ENCODE measurements at regions not wholly inside any gene's neighbourhood (a gene's known extent, or its start where the extent isn't known, plus 50 kb on each side); places are given as distances from the start of the nearest gene placed in this dataset.

GRCh38 chr6:44559486-44560270 is 172.2 kb downstream of the CDC5L start:
- DNase-seq (ENCODE audit: low read depth, low spot score) = peak; percentile 22

GRCh38 chr6:44560458-44561059 is 173.1 kb downstream of the CDC5L start:
- DNase-seq (ENCODE audit: low read depth, low spot score) = no peak

DNA sequence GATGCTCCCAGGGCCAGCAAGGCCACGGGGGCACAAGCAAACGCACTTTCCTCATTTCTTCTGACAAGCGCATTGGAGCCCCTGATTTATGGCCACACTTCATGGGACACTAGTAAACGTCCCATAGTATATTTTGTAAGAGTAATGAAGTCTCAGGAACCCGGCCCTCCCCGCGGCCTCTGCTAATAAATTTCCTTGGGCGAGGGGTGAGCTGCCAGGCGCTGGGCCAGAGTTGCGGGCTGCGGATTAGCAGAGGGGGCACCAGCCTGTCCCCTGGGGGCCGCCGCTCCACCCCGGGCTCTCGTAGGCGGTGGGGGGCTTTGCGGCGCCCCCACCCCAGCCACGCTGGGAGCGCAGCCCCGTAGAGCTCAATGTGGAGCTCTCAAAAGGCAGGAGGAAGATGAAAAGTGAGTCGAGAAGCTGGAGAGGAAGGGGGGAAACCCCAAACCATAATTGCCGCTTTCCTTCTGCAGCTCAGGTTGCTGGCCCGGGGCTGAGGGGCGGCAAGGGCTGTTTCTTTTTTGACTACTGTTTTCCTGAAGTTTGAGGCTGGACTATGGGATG is 173.6 kb downstream of the CDC5L start:
- peak; percentile 50 for DNase-seq (ENCODE audit: low read depth, low spot score)

DNA sequence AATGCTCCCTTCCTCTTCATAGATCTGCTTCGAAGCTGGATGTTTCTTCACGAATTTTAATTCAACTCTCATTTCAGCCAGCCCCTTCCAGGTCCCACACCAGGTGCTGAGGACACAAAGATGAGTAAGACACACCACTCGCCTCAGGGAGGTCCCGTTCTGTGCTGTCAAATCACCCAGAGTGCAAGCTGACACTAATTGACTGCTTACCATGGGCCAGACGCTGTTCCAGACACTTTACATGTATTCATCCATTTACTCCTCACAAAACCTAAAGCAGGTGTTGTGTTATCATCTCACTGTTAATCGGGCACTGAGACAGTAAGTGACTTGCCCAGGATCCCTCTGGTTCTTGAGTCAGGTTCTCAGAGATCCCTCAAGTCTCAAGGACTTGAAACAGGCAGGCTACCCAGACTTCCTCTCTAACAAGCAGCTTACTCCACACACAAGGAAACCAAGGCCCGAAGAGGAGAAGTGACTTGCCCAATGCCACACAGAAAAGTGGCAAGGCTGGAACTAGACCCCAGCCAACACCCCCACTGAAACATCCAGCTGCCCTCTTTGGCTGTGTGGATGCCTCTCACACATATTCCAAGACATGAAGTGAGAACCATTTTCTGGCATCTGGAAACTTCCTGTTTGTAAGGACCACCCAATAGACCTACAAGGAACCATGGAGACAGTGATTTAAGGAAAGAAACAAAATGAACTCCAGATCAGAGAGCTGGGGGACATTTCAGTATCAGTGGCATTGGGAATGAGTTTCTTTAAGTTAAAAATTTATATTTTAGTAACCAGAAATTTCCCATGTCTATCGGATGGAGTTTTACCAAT is 174.5 kb downstream of the CDC5L start:
- peak; percentile 39 for DNase-seq (ENCODE audit: low read depth, low spot score)

GRCh38 chr6:44563397-44563796 is 175.9 kb downstream of the CDC5L start:
- no peak for DNase-seq (ENCODE audit: low read depth, low spot score)

DNA sequence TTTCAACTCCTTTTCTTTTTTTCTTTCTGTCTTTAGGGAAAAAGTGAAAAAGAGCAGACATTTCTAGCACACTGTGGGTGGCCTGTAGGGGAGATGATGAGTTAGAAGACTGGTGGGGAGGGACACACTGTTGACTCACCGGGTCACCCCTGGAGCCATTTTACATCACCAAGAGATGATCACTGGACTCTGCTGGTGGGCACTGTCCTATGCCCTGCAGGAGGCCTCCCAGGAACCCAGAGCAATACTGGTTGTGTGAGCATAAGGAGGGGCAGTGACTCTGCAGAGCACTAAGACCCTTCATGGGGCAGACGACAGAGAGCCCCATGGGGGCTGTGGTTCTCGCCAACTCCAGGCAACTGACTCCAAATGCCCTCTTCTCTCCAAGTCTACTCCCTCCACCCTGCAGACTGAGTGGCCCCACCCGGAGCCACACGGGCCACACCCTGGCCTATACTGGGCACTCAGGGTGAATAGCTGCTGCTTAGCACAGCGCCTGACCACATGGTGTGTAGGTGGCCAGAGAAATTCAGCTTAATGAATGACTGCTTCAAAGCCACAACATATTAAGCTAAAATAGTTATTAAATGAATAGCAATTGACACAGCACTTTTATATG is 177.5 kb downstream of the CDC5L start:
- no peak for DNase-seq (ENCODE audit: low read depth, low spot score)

DNA sequence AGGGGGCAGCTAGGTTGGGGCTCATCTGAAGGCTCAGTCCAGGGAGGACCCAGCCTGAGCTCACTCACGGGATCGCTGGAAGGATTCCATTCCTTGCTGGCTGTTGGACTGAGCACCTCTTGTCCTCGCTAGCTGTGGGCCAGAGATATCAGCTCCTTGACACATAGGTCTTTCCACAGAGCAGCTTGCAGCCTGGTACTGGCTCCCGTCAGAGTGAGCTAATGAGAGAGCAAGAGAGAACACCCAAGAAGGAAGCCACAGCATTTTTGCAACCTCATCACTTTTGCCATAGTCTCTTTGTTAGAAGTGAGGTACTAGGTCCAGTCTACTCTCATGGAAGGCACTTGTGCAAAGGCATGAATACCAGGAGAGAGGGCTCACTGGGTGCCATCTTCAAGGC is 179.9 kb downstream of the CDC5L start:
- DNase-seq (ENCODE audit: low read depth, low spot score) = no peak

DNA sequence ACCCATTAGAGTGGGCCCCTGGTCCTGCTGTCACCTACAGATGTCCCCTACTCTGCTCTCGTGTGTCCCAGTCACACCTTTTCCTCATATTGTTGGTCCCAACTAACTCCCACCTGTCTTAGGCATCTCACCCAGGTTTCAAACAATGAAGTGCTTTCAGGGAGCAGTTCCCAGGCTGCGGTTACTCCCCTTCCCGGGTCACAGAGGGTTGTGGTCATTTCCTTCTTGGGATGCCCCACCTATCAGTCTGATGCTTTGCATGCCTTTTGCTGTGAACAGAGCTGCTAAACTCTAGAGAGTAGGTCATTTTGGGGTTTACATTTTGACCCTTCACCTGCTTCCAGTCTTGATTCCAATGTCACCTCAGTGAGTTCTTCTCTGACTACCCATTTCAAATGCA is 181.6 kb downstream of the CDC5L start:
- DNase-seq (ENCODE audit: low read depth, low spot score) = no peak

GRCh38 chr6:44569931-44570385 is 182.5 kb downstream of the CDC5L start:
- peak; percentile 29 for DNase-seq (ENCODE audit: low read depth, low spot score)

DNA sequence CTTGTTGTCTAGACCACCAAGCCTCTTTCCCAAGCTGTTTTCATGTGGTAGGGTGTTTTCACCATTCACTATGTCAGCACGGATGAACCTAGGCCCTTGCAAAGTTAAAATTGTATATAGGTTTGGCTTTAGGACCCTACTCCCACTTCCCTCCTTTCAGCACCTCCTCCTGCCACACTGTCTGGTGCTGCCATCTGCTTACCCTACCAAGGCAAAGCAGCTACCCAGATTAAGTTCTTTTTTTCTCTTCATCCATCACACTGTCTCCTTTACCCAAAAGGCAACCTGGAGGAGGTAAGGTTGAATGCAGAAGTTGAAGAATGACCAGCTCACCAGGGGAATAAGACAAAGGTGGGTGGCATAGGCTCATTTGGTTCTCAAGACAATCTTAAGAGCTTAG is 184.0 kb downstream of the CDC5L start:
- no peak for DNase-seq (ENCODE audit: low read depth, low spot score)

- no peak for DNase-seq (ENCODE audit: low read depth, low spot score)
Observed at GRCh38 chr6:44572346-44572745, 184.8 kb downstream of the CDC5L start.

- no peak for DNase-seq (ENCODE audit: low read depth, low spot score)
Observed at GRCh38 chr6:44575644-44576043, 188.1 kb downstream of the CDC5L start.

DNA sequence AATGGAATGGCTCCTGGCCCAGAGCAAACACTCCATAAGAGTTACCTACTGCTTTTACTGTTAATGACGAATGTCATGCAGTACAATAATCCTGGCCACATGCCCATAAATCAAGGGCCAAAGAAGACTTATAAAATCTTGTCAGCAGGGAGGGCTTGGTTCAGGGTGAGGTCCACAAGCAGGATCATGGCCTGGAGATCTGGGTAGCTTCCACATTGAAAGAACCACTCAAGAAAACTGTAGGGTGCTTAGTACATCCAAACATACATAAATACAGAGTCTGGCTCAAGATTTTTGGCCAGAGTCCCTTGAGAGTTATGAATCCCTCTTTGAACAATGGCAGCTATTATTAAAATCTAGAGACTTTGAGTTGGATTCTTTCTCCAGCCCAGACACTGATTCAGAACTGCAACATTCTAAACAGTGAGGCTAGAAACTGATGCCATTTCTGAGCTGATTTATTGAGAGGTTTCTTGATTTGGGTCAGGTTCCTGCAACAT is 188.7 kb downstream of the CDC5L start:
- DNase-seq (ENCODE audit: low read depth, low spot score) = no peak

DNA sequence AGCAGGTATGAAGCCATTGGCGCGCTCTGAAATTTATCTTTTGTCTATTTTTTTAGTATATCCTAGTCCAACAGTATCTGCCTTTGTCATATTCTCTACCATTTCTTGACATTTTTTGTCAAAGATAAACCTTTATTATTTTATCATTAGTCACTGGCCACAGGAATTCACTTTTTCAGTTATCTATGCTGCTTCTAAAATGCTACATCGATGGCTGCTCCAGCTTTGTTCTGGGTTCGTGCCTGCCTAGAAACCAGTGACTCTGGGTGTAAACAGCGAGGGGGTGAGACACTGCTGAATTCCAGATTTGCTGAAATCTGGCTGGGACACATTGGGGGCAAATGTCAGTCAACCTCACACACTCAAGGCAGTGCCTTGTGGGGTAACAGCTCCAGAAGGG is 193.4 kb downstream of the CDC5L start:
- DNase-seq (ENCODE audit: low read depth, low spot score) = no peak

DNA sequence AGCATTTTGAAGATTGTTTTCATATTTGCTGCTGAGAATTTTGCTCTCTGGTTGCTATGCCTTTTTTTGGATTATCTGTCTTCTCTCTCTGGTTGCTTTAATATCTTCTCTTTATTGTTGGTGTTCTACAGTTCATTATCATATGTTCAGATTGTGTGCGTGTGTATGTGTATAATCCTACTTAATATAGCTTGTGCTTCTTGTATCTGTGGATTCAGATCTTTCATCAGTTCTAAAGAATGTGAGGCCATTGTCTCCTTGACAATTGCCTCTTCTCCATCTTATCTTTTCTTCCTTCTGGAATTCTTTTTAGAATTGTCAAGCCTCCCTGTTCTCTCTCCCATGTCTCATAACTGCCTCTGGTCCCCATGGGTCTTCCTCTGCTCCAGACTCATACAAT is 195.4 kb downstream of the CDC5L start:
- no peak for DNase-seq (ENCODE audit: low read depth, low spot score)

DNA sequence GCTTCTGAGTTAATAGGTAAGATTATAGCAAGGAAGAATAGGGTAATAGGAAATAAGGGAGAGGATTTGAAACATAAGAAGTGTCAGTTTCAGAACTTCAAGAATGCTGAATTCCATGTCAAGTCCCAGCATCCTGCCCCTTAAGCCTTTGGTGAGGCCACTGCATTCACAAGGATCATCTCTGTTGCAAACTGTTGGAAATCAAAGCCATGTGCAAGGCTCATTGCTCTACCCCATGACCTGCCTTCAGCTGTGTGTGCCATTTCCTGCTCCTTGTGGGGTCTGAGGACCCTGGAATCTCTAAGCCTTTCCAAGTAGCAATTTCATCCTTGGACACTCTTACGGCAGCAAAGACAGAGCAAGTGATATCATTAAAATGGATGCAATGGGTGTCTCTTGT is 203.0 kb downstream of the CDC5L start:
- DNase-seq (ENCODE audit: low read depth, low spot score) = no peak

DNA sequence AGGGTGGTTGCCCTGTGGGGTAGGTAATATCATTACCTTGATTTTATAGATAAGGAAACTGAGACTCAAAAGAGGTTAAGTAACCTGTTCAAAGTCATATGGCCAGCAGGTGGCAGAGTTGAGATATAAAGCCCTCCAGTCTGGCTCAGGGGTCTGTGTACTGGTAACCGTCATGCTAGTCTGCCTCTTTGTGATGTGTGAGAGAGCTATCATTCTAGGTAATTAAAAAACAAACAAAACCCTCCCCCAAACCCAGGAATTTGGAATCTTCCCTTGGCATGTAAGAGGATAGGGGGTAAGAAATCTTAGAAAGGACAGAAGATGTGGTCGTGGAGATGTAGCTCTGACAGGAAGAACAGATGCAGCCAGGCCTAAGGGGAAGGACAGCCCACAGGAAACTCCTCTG is 206.0 kb downstream of the CDC5L start:
- peak; percentile 95 for DNase-seq (ENCODE audit: low read depth, low spot score)

- peak; percentile 98 for DNase-seq (ENCODE audit: low read depth, low spot score)
Observed at GRCh38 chr6:44594481-44594880, 207.0 kb downstream of the CDC5L start.

DNA sequence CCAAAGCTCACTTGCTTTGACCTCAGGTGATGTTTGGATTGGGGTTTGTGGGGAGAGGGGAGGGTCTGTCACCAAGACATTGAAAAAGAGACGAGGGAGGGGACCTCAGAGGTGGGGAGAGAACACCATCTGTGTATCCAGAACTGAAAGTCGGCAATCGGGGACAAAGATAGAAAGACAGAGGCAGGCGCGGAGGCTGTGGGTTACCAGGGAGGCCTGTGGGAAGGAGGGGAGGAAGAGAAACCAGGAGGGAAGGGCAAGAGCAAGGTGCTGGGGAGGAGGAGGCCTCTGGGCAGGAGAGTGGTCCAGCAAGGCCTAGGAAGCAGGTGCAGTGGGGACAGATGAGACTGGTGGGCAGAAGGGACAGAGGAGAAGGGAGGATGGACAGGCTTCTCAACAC is 211.2 kb downstream of the CDC5L start:
- no peak for DNase-seq (ENCODE audit: low read depth, low spot score)

- no peak for DNase-seq (ENCODE audit: low read depth, low spot score)
Observed at GRCh38 chr6:44599672-44600071, 212.2 kb downstream of the CDC5L start.

- DNase-seq (ENCODE audit: low read depth, low spot score) = no peak
Observed at GRCh38 chr6:44603044-44603686, 215.7 kb downstream of the CDC5L start.

All from ELF-1 (cell line).